ENCODE measurements at regions not wholly inside any gene's neighbourhood (a gene's known extent, or its start where the extent isn't known, plus 50 kb on each side); places are given as distances from the start of the nearest gene placed in this dataset.
"Not testable (repeated sequence)": the region's sequence is repeated elsewhere in the genome, so short reads cannot be mapped to it uniquely, and the experiment has no call there.

GRCh38 chr7:81527651-81528050 lies 242.2 kb downstream of the HGF start:
- no peak for DNase-seq

- no peak for DNase-seq
Measured at GRCh38 chr7:81526971-81527370, 242.9 kb downstream of the HGF start.

DNA sequence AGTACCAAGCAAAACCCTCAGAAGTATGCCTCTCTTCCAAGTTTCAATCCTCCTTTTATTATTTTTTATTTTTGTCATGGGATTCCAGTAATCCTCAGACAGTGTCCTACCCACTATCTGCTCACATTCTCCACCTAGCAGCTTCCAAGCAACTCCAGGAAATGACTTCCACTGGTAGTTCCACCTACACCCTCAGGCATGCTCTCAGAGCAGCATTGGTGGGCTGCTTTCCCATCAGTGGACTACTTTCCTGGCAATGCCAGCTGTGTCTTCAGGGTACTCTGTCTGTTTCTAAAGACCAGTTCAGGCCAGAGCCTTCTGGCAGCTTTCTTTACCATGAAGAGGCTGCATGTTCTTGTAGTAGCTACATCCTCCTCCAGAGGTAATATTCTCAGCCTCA lies 244.0 kb downstream of the HGF start:
- DNase-seq: peak in 1 of 2 experiments; percentile 32

DNA sequence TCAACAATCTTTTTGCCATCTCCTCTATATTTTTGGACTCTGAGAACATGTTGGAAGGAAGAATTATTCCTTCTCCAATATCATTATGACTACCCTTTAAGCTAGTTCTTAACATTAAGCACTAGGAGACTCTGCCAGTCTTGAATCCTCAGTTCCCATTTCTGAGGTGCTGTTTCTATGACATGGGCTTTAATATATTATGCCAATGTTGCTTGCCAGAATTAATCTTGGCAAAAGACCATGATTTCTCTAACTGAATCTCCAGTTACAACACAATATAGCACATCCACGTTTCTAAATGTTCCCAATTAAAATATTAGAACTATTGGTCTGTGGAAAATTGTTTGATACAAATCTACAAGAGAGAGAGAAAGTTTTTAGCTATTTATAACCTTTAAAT lies 250.0 kb downstream of the HGF start:
- DNase-seq: peak; percentile 67 to 89

DNA sequence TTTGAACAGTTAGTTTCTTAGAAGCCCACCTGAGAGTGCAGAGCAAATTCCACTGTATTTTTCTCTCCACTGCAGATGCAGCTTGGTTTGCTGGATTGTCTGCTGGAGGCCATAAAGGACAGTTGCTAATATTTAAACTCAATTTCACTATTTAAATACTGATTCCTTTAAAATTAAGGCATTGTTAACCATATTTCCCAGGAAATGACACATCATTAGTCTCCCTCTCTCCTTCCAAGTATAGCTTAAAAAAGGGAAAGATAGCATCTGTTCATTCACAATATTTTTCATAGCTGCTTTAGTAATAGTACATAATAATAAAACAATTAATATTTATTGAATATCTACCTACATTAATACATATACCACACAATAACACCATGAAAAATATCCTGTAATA lies 252.9 kb downstream of the HGF start:
- DNase-seq: no peak

- DNase-seq: peak in 1 of 2 experiments; percentile 42
Measured at GRCh38 chr7:81515009-81515408, 254.8 kb downstream of the HGF start.

DNA sequence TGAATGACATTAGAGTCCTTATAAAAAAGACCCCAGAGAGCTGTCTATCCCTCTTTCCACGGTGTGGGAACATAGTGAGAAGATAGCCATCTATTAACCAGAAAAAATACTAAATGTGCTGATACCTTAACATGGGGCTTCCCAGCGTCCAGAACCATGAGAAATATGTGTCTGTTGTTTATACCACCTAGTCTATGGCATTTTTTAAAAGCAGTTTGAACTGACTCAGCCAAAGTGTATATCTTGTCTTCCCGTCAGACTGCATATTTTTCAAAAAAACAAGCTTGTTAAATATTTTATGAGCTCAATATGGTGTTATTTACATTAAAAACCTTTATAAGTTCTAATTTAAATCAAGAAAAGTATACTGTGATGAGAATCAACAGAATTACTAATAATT lies 255.3 kb downstream of the HGF start:
- no peak for DNase-seq

DNA sequence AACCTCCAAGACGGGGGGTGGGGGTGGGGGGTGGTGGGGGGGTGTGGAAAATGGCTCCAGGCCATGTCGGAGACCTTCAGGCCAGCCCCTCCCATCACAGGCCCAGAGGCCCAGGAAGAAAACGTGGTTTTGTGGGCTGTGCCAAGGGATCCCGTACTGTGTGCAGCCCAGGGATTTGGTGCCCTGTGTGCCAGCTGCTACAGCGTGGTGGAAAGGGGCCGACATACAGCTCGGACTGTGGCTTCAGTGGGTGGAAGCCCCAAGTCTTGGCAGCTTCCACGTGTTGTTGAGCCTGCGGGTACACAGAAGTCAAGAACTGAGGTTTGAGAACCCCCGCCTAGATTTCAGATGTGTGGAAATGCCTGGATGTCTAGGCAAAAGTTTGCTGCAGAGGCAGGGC lies 259.7 kb downstream of the HGF start:
- no peak for DNase-seq

DNA sequence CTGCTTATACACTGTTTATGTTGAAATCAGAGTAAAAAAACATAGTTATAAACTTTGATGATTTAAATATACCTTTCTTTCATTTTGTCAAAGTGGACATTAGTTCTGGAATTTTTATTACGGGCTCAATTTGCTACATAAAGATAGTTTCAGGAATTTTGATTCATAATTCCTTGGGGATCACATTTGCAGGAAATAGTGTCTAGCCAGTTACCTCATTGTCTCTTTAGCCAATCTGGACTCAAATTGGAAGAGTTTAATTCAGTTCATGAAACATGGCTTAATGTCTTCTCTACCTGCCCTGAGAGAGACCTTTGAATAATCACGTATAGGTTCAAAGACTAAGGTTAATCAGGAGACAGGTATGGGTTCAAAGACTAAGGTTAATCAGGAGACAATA lies 262.6 kb downstream of the HGF start:
- DNase-seq: no peak

GRCh38 chr7:81506609-81507008 lies 263.2 kb downstream of the HGF start:
- no peak for DNase-seq

- DNase-seq: no peak
Measured at GRCh38 chr7:81503771-81504170, 266.1 kb downstream of the HGF start.

GRCh38 chr7:81503336-81503735 lies 266.5 kb downstream of the HGF start:
- peak in 1 of 2 experiments; percentile 53 for DNase-seq

DNA sequence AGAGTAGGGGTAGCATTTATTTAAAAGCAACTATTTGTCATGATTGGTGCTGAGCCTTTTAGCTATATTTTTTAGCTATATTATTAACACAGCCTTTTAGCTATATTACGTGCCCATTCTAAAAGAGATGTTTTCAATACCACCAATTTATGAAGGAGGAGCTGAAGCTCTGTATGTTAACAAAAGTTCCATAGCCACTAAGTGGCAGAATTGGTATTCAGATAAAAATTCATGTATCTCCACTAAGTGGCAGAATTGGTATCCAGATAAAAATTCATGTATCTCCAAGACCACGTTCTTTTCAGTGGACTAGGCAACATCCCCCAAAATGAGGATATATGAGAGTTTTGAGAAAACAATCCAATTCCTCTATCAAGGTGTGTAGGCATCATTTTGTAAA lies 268.6 kb downstream of the HGF start:
- peak in 1 of 2 experiments; percentile 77 for DNase-seq

GRCh38 chr7:81500631-81501030 lies 269.2 kb downstream of the HGF start:
- DNase-seq: no peak

GRCh38 chr7:81499262-81500116 lies 270.4 kb downstream of the HGF start:
- peak; percentile 86 to 87 for DNase-seq

DNA sequence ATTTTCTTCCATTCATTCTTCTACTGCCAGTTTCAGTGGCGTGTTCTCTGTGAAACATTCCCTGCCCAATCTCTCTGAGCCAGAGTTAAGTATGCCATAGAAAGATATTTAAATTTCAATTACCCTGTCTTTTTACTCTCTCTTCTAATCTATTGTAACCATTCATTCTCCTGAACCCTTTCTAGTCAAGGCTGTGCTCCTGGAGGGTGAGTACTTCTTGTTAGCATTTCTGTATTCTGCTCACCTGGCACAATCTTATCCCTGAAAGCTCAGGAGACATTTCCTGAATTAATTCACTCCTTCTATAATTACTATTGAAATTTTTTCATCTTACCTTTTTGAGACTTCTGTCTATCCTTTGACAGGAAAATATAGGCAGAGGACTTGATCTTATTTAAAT lies 271.7 kb downstream of the HGF start:
- no peak for DNase-seq

- no peak for DNase-seq
Measured at GRCh38 chr7:81492910-81493309, 276.9 kb downstream of the HGF start.

DNA sequence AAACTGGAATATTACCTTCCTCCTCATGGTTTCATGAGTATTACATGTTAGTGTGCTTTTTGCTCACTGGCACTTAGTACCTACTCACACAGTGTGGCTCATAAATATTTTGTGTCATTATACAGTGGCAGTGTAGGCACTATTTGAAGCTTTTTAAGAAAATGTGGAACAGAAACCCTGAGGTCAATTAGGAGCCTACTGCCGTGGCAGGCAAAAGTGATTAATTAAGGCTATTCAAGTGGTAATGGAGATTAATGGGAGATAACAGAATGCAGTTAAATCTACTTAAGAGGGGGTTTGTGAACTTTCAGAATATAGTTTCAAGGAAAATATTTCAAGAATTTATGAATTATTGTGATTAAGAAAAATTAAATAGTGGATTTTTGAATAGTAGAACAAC lies 277.6 kb downstream of the HGF start:
- DNase-seq: no peak

DNA sequence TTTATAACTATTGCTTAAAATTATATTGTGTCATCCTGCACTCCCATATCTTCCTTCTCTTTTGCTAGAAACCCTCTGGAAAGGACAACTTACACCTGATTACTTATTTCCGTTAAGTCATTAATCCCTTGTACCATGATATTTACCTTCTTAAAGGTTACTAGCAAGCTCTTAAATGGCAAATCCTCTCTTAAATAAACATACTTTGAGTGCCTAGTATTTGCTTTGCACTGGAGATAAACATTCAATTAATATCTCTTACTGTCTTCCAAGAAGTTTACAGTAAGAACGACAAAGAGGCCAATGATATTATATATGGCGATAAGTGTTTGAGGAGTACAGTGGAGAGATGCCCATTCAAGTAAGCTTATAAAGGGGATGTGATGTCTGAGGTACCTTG lies 278.3 kb downstream of the HGF start:
- DNase-seq: no peak

- no peak for DNase-seq
Measured at GRCh38 chr7:81488210-81488609, 281.6 kb downstream of the HGF start.

GRCh38 chr7:81487516-81487915 lies 282.3 kb downstream of the HGF start:
- DNase-seq: no peak

- DNase-seq: peak in 1 of 2 experiments; percentile 60
Measured at GRCh38 chr7:81484261-81484660, 285.6 kb downstream of the HGF start.

DNA sequence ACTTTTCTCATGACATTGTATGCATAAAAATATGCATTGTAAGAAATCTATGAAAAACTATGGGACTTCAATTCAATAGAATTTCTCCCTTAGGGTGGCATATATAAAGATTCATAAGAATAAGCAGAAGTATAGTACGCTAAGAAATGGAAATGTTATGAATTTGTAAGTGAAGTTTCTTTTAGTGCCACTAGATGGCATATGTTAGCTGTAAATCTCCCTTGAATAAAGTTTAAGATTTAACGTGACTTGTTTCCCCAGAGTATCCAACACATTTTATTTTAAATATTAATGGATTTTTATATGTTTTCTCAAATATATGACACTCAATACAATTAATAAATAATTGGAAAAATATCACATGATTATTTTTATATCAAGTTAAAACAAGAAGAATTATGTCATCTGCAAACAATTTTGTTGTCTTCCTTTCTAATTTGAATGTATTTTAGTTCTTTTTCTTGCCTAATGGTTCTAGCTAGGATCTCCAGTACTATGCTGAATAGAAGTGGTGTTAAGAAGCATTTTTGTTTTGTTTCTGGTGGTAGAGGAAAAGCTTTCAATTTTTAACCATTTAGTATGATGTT lies 287.2 kb downstream of the HGF start:
- DNase-seq: peak in 1 of 2 experiments; percentile 58

DNA sequence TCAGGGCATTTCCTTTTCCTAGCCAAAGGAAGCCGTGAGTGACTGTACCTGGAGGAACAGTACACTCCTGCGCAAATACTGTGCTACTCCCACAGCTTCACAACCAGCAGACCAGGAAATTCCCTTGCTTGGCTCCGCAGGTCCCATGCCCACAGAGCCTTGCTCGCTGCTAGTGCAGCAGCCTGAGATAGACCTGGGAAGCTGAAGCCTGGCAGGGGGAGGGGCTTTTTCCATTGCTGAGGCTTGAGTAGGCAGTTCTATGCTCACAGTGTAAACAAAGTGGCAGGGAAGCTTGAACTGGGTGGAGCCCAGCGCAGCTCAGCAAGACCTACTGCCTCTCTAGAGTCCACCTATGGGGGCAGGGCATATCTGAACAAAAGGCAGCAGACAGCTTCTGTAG lies 291.2 kb downstream of the HGF start:
- no peak for DNase-seq

DNA sequence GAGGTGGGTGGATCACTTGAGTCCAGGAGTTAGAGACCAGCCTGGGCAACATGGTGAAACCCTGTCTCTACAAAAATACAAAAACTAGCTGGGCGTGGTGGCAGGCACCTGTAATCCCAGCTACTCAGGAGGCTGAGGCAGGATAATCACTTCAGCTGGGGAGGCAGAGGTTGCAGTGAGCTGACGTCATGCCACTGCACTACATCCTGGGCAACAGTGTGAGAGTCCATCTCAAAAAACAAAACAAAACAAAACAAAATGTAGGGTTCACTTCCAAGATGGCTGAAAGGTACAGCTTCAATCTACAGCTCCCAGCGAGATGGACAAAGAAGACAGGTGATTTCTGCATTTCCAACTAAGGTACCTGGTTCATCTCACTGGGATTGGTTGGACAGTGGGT lies 291.6 kb downstream of the HGF start:
- not testable (repeated sequence) for DNase-seq

Data from NCI-H446 (cell line).